GM12878 (cell line): ENCODE measurements at regions not wholly inside any gene's neighbourhood (a gene's known extent, or its start where the extent isn't known, plus 50 kb on each side); places are given as distances from the start of the nearest gene placed in this dataset.

ENCODE experiments used
- ATAC-seq: fragments of 200-7000 bp; cut with Tn5 transposase; 3 replicates; pipeline ENCODE4 v1.9.1; 2020; ENCODE audit warnings: mild to moderate bottlenecking, moderate library complexity
- BruUV-seq: library from RNA; stranded (reverse); fragments of 400-500 nt; replicated peaks from 2 replicates; lab custom pipeline; 2021; lab: Mats Ljungman, UMichigan
- CTCF ChIA-PET: fragments of 300-600 bp; sonication (Branson Sonifier 250); formaldehyde crosslinking; extraction: SDS; loops from one replicate; lab custom pipeline; 2021; ENCODE audit warnings: inconsistent platforms; lab: Yijun Ruan, JAX
- POLR2A ChIA-PET: fragments of 350-600 bp; formaldehyde crosslinking; extraction: SDS; loops from one replicate; lab custom pipeline; 2021; ENCODE audit warnings: inconsistent platforms; lab: Charles Lee
- RAD21 ChIA-PET: fragments of 300-600 bp; sonication (Branson Sonifier 250); formaldehyde crosslinking; loops from one replicate; lab custom pipeline; 2023; ENCODE audit warnings: antibody characterized with exemption; ENCODE audit not compliant: unreplicated experiment; lab: Charles Lee
- SMC1A ChIA-PET: fragments of 300-600 bp; sonication (Branson Sonifier 250); formaldehyde crosslinking; loops from one replicate; lab custom pipeline; 2023; ENCODE audit not compliant: unreplicated experiment, uncharacterized antibody; lab: Charles Lee
- DNase-seq: peaks from one replicate; pipeline ENCODE4 v3.0.0-alpha.2; 2011; ENCODE audit warnings: low read depth, low spot score
- FAIRE-seq: peaks from 3 replicates; lab custom pipeline; 2011; peaks lifted over from hg19 to GRCh38; lab: Jason Lieb, UNC
- H2AFZ ChIP-seq: 2 replicates; pipeline ENCODE4 v1.6.0; 2011; ENCODE audit warnings: low read depth, low read length, control low read depth; ENCODE audit not compliant: control insufficient read depth
- H3K27ac ChIP-seq: 2 replicates; pipeline ENCODE4 v1.5.1; 2011; ENCODE audit warnings: control low read depth; ENCODE audit not compliant: control insufficient read depth, insufficient read depth
- H3K27me3 ChIP-seq, 2 experiments: replicated peaks in 1 of 2; 2 replicates each; pipeline versions ENCODE4 v1.6.0 to v1.6.1; 2011; ENCODE audit warnings: low read length in 1 of 2; ENCODE audit not compliant: control insufficient read depth in 2 of 2, insufficient read depth in 2 of 2
- H3K36me3 ChIP-seq, 2 experiments: 2 replicates each; pipeline ENCODE4 v1.5.1; 2011; ENCODE audit warnings: low read length in 1 of 2; ENCODE audit not compliant: control insufficient read depth in 2 of 2, insufficient read depth in 2 of 2
- H3K4me1 ChIP-seq: 2 replicates; pipeline ENCODE4 v1.6.1; 2011; ENCODE audit warnings: mild to moderate bottlenecking, low read length, moderate library complexity, mixed read lengths; ENCODE audit not compliant: control insufficient read depth, insufficient read depth
- H3K4me2 ChIP-seq: 2 replicates; pipeline ENCODE4 v1.6.0; 2011; ENCODE audit warnings: control low read depth; ENCODE audit not compliant: control insufficient read depth, insufficient read depth
- H3K4me3 ChIP-seq: fragments of 200-600 bp; sonication (generic); 2 replicates; pipeline ENCODE4 v1.5.1; 2016
- H3K79me2 ChIP-seq: 2 replicates; pipeline ENCODE4 v1.6.0; 2011; ENCODE audit warnings: low read length; ENCODE audit not compliant: control insufficient read depth, insufficient read depth
- H3K9ac ChIP-seq: 2 replicates; pipeline ENCODE4 v1.8.0; 2011; ENCODE audit warnings: low read length, control low read depth, mixed read lengths; ENCODE audit not compliant: control insufficient read depth, insufficient read depth
- H3K9me3 ChIP-seq: replicated peaks from 3 replicates; pipeline ENCODE4 v1.5.1; 2011; ENCODE audit warnings: mild to moderate bottlenecking, low read length; ENCODE audit not compliant: control insufficient read depth, insufficient read depth
- H4K20me1 ChIP-seq: 2 replicates; pipeline ENCODE4 v1.6.0; 2011; ENCODE audit not compliant: control insufficient read depth, insufficient read depth
- ATF3 ChIP-seq: IDR thresholded peaks from 2 replicates; pipeline ENCODE4 v1.6.1; 2011; ENCODE audit warnings: low read depth, mild to moderate bottlenecking, low read length, moderate library complexity, borderline replicate concordance; ENCODE audit errors: extremely low read depth
- BMI1 ChIP-seq: fragments of 450-650 bp; IDR thresholded peaks from 2 replicates; pipeline ENCODE4 v1.6.1; 2016; ENCODE audit warnings: mild to moderate bottlenecking, moderate library complexity, borderline replicate concordance
- CBX5 ChIP-seq: sonication (generic); IDR thresholded peaks from 2 replicates; pipeline ENCODE4 v1.6.1; 2016; ENCODE audit warnings: low read depth, moderate library complexity, mild to moderate bottlenecking, inconsistent platforms
- CHD1 ChIP-seq: IDR thresholded peaks from 2 replicates; pipeline ENCODE4 v1.6.1; 2012; ENCODE audit warnings: low read depth, low read length, improper control_type of control experiment
- EED ChIP-seq: sonication (generic); IDR thresholded peaks from 2 replicates; pipeline ENCODE4 v1.6.1; 2016; ENCODE audit warnings: antibody characterized with exemption, low read depth
- GATAD2B ChIP-seq: fragments of 450-650 bp; conservative IDR thresholded peaks from 2 replicates; pipeline ENCODE4 v1.6.1; 2017; ENCODE audit warnings: low read depth, mild to moderate bottlenecking, moderate library complexity
- IKZF1 ChIP-seq: fragments of 450-650 bp; conservative IDR thresholded peaks from 2 replicates; pipeline ENCODE4 v1.6.1; 2017; ENCODE audit warnings: antibody characterized with exemption, mild to moderate bottlenecking
- KLF5 ChIP-seq: fragments of 450-650 bp; IDR thresholded peaks from 2 replicates; pipeline ENCODE4 v1.6.1; 2014; ENCODE audit warnings: mild to moderate bottlenecking; ENCODE audit not compliant: partially characterized antibody
- MYC ChIP-seq: IDR thresholded peaks from 2 replicates; pipeline ENCODE4 v1.6.1; 2011; ENCODE audit warnings: mild to moderate bottlenecking, low read length, moderate library complexity, inconsistent platforms; ENCODE audit not compliant: insufficient read depth, insufficient replicate concordance, insufficient read length, severe bottlenecking
- NR2F1 ChIP-seq: fragments of 450-650 bp; conservative IDR thresholded peaks from 2 replicates; pipeline ENCODE4 v1.6.1; 2017; ENCODE audit warnings: mild to moderate bottlenecking
- NRF1 ChIP-seq: conservative IDR thresholded peaks from 2 replicates; pipeline ENCODE4 v1.6.1; 2011; ENCODE audit warnings: mild to moderate bottlenecking, low read depth, low read length, improper control_type of control experiment
- PAX8 ChIP-seq: fragments of 450-650 bp; IDR thresholded peaks from 2 replicates; pipeline ENCODE4 v1.6.1; 2017; ENCODE audit warnings: mild to moderate bottlenecking, moderate library complexity
- POLR2AphosphoS5 ChIP-seq: IDR thresholded peaks from 2 replicates; pipeline ENCODE4 v1.6.1; 2011; ENCODE audit warnings: mild to moderate bottlenecking, low read length, inconsistent platforms
- POU2F2 ChIP-seq: IDR thresholded peaks from 3 replicates; pipeline ENCODE4 v1.6.1; 2011; ENCODE audit warnings: low read depth, mild to moderate bottlenecking, low read length, borderline replicate concordance
- SPI1 ChIP-seq: IDR thresholded peaks from 2 replicates; pipeline ENCODE4 v1.6.1; 2011; ENCODE audit warnings: low read depth, mild to moderate bottlenecking, low read length, moderate library complexity, borderline replicate concordance; ENCODE audit not compliant: insufficient read depth
- SUZ12 ChIP-seq: fragments of 200-600 bp; sonication (generic); IDR thresholded peaks from one replicate; pipeline ENCODE4 v1.6.1; 2018; ENCODE audit warnings: antibody characterized with exemption, mild to moderate bottlenecking; ENCODE audit not compliant: unreplicated experiment
- TAF1 ChIP-seq: IDR thresholded peaks from 2 replicates; pipeline ENCODE4 v1.6.1; 2011; ENCODE audit warnings: mild to moderate bottlenecking, low read depth, low read length, borderline replicate concordance
- TARDBP ChIP-seq: IDR thresholded peaks from 2 replicates; pipeline ENCODE4 v1.6.1; 2016; ENCODE audit warnings: borderline replicate concordance
- TCF12 ChIP-seq: IDR thresholded peaks from 2 replicates; pipeline ENCODE4 v1.6.1; 2011; ENCODE audit warnings: low read depth, mild to moderate bottlenecking, low read length
- ZBED1 ChIP-seq: IDR thresholded peaks from 2 replicates; pipeline ENCODE4 v1.6.1; 2016; ENCODE audit warnings: borderline replicate concordance
- ZNF207 ChIP-seq: fragments of 450-650 bp; IDR thresholded peaks from 2 replicates; pipeline ENCODE4 v1.6.1; 2014; ENCODE audit warnings: antibody characterized with exemption, mild to moderate bottlenecking, borderline replicate concordance
- ZNF274 ChIP-seq: IDR thresholded peaks from one replicate; pipeline ENCODE4 v1.8.0; 2011; ENCODE audit not compliant: insufficient read length, insufficient read depth
- WGBS: methylation state at CpG from one replicate; pipeline ENCODE4 v1.1.6; 2016; ENCODE audit warnings: low lambda C conversion rate; ENCODE audit not compliant: insufficient replicate concordance, insufficient coverage; ENCODE audit errors: missing lambda C conversion rate; 5-methylcytosine and 5-hydroxymethylcytosine counted together
- in situ Hi-C: fragments of 300-500 bp; cut with MboI; formaldehyde crosslinking; loops from 9 replicates; pipeline ENCODE4 v1.14.3; 2018; ENCODE audit warnings: mixed read lengths
- intact Hi-C: fragments of 100-400 bp; cut with micrococcal nuclease; formaldehyde crosslinking; loops from one replicate; pipeline ENCODE4 v1.14.2; 2022; ENCODE audit not compliant: unreplicated experiment
- TF ChIP-seq, protein P1 (sequence below): fragments of 450-650 bp; formaldehyde crosslinking; IDR thresholded peaks from 2 replicates; pipeline ENCODE4 v1.4.0; 2020; ENCODE audit warnings: mild to moderate bottlenecking, moderate library complexity

- TF ChIP-seq POLR2AphosphoS5 = no peak
- TF ChIP-seq TAF1 = no peak
- no peak for TF ChIP-seq TCF12
- TF ChIP-seq BMI1 = no peak
Measured at GRCh38 chr4:122524176-122524575, 67.7 kb upstream of the IL2 start (continued).

GRCh38 chr4:122522944-122523343 is 66.4 kb upstream of the IL2 start:
- in situ Hi-C loops (no loop called here), intact Hi-C loops (no loop called here)
- Histone ChIP-seq H3K9ac (no peak overlapping the region), H3K4me2 (no peak overlapping the region), H3K79me2 (no peaks in the 10 kb centered on the region), H3K4me1 (no peaks in the 10 kb centered on the region), H2AFZ (no peak overlapping the region), H3K27me3 (no peaks in the 10 kb centered on the region; a peak in 1 of 4 replicates), H3K4me3 (no peak overlapping the region), H3K36me3 (no peaks in the 10 kb centered on the region), H4K20me1 (no peaks in the 10 kb centered on the region; the same call in 1 of the 2 replicates), H3K27ac (no peak overlapping the region), H3K9me3 (no peaks in the 10 kb centered on the region)
- CTCF ChIA-PET = no interaction called here
- RAD21 ChIA-PET = no interaction called here
- FAIRE-seq (no peak), DNase-seq (no peak), ATAC-seq (no peak)
- POLR2A ChIA-PET = no interaction called here
- SMC1A ChIA-PET = no interaction called here
- 30% methylated on average over 1 of the region's 1 CpG for WGBS
- TF ChIP-seq EED (no peak), KLF5 (no peak), PAX8 (no peak), NR2F1 (no peak), SPI1 (no peak), SUZ12 (no peak), MYC (no peak), NRF1 (no peak), ZNF274 (no peak), IKZF1 (no peak), GATAD2B (no peak), ZBED1 (no peak), CBX5 (no peak), ATF3 (no peak), TARDBP (no peak), ZNF207 (no peak), POU2F2 (no peak), CHD1 (no peak)
- TF ChIP-seq, protein P1, sequence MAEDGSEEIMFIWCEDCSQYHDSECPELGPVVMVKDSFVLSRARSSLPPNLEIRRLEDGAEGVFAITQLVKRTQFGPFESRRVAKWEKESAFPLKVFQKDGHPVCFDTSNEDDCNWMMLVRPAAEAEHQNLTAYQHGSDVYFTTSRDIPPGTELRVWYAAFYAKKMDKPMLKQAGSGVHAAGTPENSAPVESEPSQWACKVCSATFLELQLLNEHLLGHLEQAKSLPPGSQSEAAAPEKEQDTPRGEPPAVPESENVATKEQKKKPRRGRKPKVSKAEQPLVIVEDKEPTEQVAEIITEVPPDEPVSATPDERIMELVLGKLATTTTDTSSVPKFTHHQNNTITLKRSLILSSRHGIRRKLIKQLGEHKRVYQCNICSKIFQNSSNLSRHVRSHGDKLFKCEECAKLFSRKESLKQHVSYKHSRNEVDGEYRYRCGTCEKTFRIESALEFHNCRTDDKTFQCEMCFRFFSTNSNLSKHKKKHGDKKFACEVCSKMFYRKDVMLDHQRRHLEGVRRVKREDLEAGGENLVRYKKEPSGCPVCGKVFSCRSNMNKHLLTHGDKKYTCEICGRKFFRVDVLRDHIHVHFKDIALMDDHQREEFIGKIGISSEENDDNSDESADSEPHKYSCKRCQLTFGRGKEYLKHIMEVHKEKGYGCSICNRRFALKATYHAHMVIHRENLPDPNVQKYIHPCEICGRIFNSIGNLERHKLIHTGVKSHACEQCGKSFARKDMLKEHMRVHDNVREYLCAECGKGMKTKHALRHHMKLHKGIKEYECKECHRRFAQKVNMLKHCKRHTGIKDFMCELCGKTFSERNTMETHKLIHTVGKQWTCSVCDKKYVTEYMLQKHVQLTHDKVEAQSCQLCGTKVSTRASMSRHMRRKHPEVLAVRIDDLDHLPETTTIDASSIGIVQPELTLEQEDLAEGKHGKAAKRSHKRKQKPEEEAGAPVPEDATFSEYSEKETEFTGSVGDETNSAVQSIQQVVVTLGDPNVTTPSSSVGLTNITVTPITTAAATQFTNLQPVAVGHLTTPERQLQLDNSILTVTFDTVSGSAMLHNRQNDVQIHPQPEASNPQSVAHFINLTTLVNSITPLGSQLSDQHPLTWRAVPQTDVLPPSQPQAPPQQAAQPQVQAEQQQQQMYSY (CRISPR knock-in tag) = no peak
- BruUV-seq = no TSS peak
